ENCODE measurements at regions not wholly inside any gene's neighbourhood (a gene's known extent, or its start where the extent isn't known, plus 50 kb on each side); places are given as distances from the start of the nearest gene placed in this dataset.

GRCh38 chr4:137206781-137207180, 325.5 kb downstream of the PCDH18 start:
- TF ChIP-seq CTCF (IDR thresholded peaks at IDR 0.05; ENCODE audit: insufficient read depth, low read length, poor library complexity, severe bottlenecking) (no peak), EZH2phosphoT487 (conservative IDR thresholded peaks at IDR 0.05; ENCODE audit: low read length) (no peak)

Measured in SU-DHL-6 (cell line).